Kidney glomerular epithelial cell (primary cell): ENCODE measurements at regions not wholly inside any gene's neighbourhood (a gene's known extent, or its start where the extent isn't known, plus 50 kb on each side); places are given as distances from the start of the nearest gene placed in this dataset.

ENCODE experiments used
- DNase-seq: peaks from one replicate; lab custom pipeline; 2025; lab: John Stamatoyannopoulos, UW

GRCh38 chr1:38332649-38333310 lies 286.2 kb upstream of the POU3F1 start:
- DNase-seq, result no peak

DNA sequence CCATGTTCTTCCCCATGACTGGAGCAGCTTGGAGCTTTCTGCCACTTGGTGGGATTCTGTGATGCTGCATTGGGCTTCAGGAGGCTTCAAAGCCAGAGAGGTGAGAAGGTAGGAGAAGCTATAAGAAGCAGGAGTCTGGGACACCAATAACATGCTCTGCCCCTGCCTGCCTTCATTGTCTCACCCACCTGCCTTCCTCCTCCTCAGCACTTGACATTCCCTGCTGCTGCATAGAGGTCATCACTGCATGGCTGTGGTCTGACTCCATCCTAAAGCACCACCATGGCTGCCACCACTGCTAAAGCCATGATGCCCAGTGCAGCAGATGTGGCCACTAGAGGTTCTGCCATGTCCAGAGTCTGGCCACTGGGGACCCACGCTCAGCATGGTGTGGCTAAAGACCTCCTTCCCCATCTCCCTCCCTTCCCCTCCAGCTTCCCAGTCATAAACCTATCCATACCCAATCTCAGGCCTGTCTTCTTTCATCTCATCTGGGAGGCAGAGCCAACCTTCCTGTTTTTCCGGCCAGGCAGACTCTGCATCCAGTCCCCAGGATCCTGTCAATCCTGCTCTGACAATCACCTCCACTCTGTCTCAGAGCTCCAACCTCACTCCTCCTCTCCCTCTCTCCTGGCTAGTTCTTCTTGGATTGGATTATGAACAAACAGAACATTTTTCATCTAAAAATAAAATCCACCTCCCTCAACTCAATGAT lies 285.1 kb upstream of the POU3F1 start:
- no peak for DNase-seq

GRCh38 chr1:38330799-38331198 lies 284.2 kb upstream of the POU3F1 start:
- DNase-seq, result no peak

- no peak for DNase-seq
Observed at GRCh38 chr1:38329644-38330043, 283.1 kb upstream of the POU3F1 start.

DNA sequence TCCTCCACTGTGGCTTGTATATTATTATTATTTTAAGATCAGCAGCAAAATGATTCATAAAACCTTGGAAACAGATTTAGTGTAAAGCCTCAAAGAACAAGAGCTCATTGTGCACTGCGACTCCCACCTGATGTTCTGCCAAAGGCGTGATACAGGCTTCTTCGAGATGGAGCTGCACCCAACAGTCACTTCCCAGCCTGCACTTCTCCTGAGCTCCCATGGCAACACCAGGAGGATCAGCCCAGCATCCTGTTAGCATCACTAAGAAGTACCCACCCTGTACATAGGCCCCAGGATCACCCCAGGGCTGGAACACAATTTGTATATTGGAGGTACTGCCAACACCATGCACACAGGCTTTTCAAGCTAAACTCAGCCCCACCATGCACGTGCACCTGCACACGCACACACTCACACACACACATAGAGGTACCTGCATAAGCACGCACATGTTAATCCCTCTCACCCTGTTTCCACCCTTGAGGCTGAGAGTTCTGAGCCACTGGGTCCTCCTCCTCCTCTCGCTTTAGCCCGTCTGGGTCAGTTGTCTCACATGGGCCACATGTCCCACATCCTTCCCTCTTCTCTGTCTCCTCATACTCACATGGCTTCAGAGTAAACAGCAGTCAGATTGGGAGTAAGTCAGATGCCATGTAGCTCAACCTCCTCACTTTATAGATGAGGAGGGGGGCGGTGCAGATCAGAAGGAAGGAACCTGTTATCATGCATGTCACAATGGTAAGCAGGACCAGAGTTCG lies 281.9 kb upstream of the POU3F1 start:
- DNase-seq, result no peak

GRCh38 chr1:38327559-38327973 lies 281.0 kb upstream of the POU3F1 start:
- no peak for DNase-seq

DNA sequence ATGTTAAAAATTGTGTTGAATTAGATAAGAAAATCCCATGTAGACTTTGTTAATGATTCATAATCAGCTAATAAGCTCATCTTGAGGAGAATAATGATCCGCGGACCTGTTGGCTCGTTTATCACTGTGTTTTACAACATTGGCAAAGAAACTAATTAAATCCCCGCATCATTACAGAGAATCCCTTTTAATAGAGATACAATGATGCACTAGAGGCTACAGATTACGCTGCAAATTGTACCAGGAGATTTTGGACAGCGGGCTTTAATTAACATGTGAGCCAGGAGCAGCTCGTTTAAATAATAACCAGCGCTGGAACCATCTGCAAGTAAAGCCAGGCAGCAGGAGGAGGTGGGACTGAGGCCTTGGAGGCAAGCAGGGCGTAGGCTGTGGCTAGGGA lies 280.3 kb upstream of the POU3F1 start:
- no peak for DNase-seq

- no peak for DNase-seq
Observed at GRCh38 chr1:38326135-38326534, 279.5 kb upstream of the POU3F1 start.

- DNase-seq, result no peak
Observed at GRCh38 chr1:38312753-38313152, 266.2 kb upstream of the POU3F1 start.

DNA sequence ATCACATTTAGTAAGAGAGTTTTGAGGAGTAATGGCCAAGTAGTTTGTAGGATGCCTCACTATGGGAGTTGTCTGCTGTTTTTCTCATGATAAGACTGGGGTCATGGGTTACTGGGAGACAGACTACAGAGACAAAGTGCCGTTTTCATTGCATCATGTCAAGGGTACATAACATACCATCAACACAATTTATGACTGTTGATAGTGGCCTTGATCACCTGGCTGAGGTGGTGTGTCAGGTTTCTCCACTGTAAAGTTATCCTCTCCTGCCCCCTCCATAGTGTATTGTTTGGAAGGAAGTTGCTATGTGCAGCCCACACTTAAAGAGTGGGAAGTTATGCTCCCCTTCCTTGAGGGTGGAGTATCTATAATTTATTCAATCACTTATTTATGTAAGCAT lies 263.5 kb upstream of the POU3F1 start:
- DNase-seq, result no peak

DNA sequence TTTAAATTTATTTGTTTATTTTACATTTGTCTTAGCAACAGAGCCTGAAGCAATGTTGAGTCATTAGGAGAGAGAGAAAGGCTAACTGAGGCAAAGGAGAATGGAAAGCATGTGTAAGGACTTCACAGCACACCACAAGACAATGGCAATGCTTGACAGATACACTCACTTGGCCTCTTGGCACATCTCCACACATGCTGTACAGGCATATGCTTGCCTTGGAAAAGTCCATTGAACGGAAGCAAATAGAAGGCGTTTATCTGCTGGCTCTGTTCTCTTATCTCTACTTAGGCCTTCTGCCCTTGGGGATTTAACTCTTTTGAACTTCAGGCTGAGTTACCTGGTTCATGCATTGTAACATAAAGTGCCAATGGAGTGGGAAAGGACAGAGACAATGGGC lies 262.2 kb upstream of the POU3F1 start:
- no peak for DNase-seq

DNA sequence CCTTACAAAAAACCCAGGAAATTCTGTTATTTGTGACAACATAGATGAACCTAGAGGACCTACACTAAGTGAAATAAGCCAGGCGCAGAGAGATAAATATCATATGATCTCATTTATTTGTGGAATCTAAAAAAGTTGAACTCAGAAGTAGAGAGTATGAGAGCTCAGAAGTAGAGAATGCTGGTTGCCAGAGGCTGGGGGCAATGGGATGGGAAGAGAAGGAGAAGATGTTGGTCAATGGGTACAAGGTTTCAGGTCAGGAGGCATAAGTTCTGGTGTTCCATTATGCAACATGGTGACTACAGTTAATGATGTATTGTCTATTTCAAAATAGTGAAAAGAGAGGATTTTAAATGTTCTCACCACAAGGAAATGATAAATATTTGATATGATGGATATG lies 259.1 kb upstream of the POU3F1 start:
- no peak for DNase-seq

DNA sequence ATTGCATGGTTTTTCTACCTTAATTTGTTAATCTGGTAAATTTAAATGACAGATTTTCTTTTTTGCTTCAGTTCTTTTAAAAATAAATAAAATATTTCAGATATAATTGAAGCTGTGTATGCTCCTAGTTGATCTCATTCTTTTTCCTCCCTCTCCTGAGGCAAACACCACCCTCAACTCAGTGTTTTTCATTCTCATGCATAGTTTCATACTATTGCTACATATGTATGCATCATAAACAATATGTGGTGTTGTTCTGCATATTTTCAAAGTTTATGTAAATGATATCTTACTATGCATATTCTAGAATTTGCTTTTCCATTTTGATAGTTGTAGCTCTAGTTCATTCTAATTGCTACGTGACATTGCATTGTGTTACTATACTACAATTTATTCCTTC lies 257.2 kb upstream of the POU3F1 start:
- no peak for DNase-seq

- DNase-seq, result no peak
Observed at GRCh38 chr1:38301040-38301439, 254.4 kb upstream of the POU3F1 start.

GRCh38 chr1:38300616-38301015 lies 254.0 kb upstream of the POU3F1 start:
- DNase-seq, result no peak

DNA sequence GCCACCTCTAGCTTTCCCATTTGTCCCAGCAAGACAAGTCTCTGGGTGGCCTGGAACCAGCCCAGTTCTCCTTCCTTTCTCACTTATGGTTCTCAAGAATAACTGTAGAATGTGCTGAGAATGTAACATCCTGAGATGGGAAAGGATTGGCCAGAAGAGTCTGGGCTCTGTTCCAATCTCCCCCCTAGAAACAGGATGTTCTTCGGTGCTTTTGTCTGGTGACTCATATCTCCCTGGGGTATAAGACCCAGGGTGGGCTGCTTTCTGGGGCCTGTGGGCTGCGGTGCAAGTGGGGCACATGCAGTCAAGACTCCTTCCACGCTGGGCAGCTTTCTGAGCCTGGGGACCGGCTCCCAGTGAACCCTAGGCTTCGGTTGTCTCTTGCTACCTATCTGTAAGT lies 251.2 kb upstream of the POU3F1 start:
- no peak for DNase-seq

- DNase-seq, result no peak
Observed at GRCh38 chr1:38297246-38297645, 250.7 kb upstream of the POU3F1 start.

- no peak for DNase-seq
Observed at GRCh38 chr1:38296047-38296446, 249.5 kb upstream of the POU3F1 start.

DNA sequence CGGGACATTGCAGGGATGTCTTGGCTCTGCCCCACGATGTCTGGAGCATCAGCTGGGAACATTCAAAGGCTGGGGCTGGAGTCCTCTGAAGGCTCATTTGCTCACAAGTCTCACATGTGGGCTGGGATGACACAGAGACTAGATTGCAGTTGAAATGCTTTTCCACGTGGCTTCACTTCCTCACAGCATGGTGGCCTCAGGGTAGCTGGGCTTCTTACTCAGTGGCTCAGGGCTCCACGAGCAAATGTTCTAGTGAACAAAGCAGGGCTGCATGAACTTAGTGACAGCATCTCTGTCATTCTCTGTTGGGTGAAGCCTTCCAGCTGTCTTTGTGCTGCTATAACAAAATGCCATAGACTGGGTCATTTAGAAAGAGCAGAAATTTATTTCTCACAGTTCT lies 247.0 kb upstream of the POU3F1 start:
- no peak for DNase-seq

GRCh38 chr1:38292969-38293368 lies 246.4 kb upstream of the POU3F1 start:
- DNase-seq, result no peak

- no peak for DNase-seq
Observed at GRCh38 chr1:38291906-38292521, 245.4 kb upstream of the POU3F1 start.

GRCh38 chr1:38291336-38291735 lies 244.7 kb upstream of the POU3F1 start:
- no peak for DNase-seq

GRCh38 chr1:38289034-38289433 lies 242.4 kb upstream of the POU3F1 start:
- no peak for DNase-seq
